ENCODE measurements at regions not wholly inside any gene's neighbourhood (a gene's known extent, or its start where the extent isn't known, plus 50 kb on each side); places are given as distances from the start of the nearest gene placed in this dataset.

DNA sequence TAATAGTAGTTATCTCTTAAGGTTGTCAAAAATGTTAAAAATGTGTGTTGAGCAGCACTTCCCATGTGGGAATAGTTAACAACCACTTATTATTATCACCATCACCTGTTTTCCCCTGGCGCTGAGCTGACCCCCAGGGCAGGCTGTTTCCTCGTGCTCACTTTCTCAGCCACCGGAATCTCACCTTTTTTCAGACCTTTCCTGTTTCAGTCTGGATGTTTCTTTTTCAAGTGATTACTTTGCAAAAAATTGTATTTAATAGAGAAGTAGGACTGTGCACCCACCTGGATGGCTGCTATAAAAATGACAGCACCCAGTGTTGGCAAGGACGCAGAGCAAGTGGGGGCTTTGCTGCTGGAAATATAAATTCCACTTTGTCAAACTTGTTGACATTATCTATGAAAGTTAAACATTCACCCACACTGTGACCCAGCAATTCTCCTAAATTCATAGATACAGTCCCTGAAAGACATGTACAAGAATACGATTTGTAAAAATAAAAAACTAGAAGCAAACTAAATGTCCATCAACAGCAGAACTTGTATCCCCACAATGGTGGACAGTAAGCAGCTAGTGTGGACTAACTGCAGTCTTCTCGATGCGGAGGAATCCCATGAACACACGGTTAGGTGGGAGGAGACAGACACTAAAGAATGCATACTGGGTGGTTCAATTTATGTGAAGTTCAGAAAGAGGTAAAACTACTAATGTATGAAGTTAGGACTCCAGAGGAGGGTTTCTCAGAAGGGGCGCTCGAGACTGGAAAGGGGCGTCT is 66.5 kb downstream of the SOWAHC start:
- TF ChIP-seq, protein P1, sequence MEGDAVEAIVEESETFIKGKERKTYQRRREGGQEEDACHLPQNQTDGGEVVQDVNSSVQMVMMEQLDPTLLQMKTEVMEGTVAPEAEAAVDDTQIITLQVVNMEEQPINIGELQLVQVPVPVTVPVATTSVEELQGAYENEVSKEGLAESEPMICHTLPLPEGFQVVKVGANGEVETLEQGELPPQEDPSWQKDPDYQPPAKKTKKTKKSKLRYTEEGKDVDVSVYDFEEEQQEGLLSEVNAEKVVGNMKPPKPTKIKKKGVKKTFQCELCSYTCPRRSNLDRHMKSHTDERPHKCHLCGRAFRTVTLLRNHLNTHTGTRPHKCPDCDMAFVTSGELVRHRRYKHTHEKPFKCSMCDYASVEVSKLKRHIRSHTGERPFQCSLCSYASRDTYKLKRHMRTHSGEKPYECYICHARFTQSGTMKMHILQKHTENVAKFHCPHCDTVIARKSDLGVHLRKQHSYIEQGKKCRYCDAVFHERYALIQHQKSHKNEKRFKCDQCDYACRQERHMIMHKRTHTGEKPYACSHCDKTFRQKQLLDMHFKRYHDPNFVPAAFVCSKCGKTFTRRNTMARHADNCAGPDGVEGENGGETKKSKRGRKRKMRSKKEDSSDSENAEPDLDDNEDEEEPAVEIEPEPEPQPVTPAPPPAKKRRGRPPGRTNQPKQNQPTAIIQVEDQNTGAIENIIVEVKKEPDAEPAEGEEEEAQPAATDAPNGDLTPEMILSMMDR (IDR thresholded peaks at IDR 0.05), result no peak
- TF ChIP-seq EP300 (IDR thresholded peaks at IDR 0.05) (no peak), POLR2AphosphoS5 (IDR thresholded peaks at IDR 0.05) (no peak)
